Naive B cell (primary cell): ENCODE measurements at regions not wholly inside any gene's neighbourhood (a gene's known extent, or its start where the extent isn't known, plus 50 kb on each side); places are given as distances from the start of the nearest gene placed in this dataset.

ENCODE experiments used
- ATAC-seq, 2 donors: fragments of 150-1000 bp; cut with Tn5 transposase; 2 replicates each; pipeline ENCODE4 v1.10.0; 2021; ENCODE audit warnings: low read depth in 2 of 2, mild to moderate bottlenecking in 2 of 2, moderate library complexity in 2 of 2
- DNase-seq: peaks from one replicate; pipeline ENCODE4 v3.0.0; 2022
- H3K27ac Mint-ChIP-seq, 6 donors: one replicate each; pipeline ENCODE4 v1.8.0; 2020 to 2022; ENCODE audit warnings: mild to moderate bottlenecking in 6 of 6, mixed read lengths in 6 of 6, moderate library complexity in 5 of 6, inconsistent platforms in 2 of 6
- H3K27me3 Mint-ChIP-seq, 3 donors: one replicate each; pipeline ENCODE4 v1.8.0; 2021 to 2022; ENCODE audit warnings: mixed read lengths in 3 of 3, mild to moderate bottlenecking in 1 of 3
- H3K36me3 Mint-ChIP-seq, 2 donors: one replicate each; pipeline ENCODE4 v1.8.0; 2020 to 2022; ENCODE audit warnings: mixed read lengths in 2 of 2, inconsistent platforms in 1 of 2, mild to moderate bottlenecking in 1 of 2
- H3K4me1 Mint-ChIP-seq, 3 donors: one replicate each; pipeline ENCODE4 v1.8.0; 2020 to 2022; ENCODE audit warnings: mixed read lengths in 3 of 3, inconsistent platforms in 1 of 3, mild to moderate bottlenecking in 1 of 3, moderate library complexity in 1 of 3
- H3K4me3 Mint-ChIP-seq, 8 donors: one replicate each; pipeline ENCODE4 v1.8.0; 2020 to 2022; ENCODE audit warnings: mild to moderate bottlenecking in 8 of 8, mixed read lengths in 8 of 8, moderate library complexity in 8 of 8, inconsistent platforms in 2 of 8
- H3K9me3 Mint-ChIP-seq, 7 donors: one replicate each; pipeline ENCODE4 v1.8.0; 2020 to 2022; ENCODE audit warnings: mixed read lengths in 7 of 7, mild to moderate bottlenecking in 5 of 7, inconsistent platforms in 2 of 7, moderate library complexity in 1 of 7

- Mint-ChIP-seq H3K27ac (no peak overlapping the region), H3K4me1 (no peaks in the 10 kb centered on the region), H3K9me3 (no peaks in the 10 kb centered on the region), H3K27me3 (peaks cover 4 to 10% (median 9%) of the 10 kb centered on the region in 3 donors), H3K36me3 (no peaks in the 10 kb centered on the region), H3K4me3 (no peak overlapping the region)
- DNase-seq (no peak), ATAC-seq (no peak)
Observed at GRCh38 chr5:39482098-39482497, 57.3 kb upstream of the DAB2 start.

DNA sequence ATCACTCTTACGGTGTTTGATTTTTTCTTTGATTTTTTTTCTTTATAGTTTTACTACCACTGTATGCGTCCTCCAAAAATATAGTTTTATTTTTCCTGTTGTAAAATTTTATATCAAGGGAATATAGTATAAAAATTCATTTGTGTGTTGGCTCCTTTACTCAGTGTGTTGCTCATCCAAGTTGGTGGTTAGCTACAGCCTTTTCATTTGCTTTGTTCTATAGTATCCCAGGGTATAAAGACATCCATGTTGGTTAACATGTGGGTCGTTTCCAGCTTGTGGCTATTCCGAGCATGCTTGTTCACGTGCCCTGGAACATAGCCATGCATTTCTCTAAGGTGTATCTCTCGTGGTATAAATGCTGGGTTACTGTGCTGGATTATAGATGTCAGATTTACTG lies 54.8 kb upstream of the DAB2 start:
- Mint-ChIP-seq H3K9me3 (no peaks in the 10 kb centered on the region), H3K4me3 (no peak overlapping the region), H3K27me3 (peaks cover 0 to 14% (median 11%) of the 10 kb centered on the region in 3 donors), H3K27ac (no peak overlapping the region), H3K4me1 (no peaks in the 10 kb centered on the region), H3K36me3 (no peaks in the 10 kb centered on the region)
- no peak for DNase-seq
- ATAC-seq, result no peak

DNA sequence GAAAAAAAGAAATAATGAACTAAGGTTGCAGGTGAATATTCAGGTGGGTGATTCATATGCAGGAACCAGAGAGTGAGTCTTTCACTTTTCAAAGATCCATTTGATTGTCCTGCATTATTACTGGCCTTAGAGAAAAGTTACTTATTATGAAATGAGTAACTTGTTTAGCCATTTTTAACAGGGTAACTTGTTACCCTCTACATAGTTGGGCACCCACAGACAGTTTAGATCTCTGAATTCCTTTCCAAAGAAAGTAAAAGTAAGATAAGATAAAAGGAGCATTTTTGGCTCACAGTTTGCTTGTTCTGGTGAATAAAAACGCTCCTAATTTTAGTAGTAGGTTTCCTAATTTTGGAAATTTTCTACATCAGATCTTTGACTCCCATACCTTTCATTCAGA lies 54.1 kb upstream of the DAB2 start:
- no peaks in the 10 kb centered on the region for H3K9me3 Mint-ChIP-seq

DNA sequence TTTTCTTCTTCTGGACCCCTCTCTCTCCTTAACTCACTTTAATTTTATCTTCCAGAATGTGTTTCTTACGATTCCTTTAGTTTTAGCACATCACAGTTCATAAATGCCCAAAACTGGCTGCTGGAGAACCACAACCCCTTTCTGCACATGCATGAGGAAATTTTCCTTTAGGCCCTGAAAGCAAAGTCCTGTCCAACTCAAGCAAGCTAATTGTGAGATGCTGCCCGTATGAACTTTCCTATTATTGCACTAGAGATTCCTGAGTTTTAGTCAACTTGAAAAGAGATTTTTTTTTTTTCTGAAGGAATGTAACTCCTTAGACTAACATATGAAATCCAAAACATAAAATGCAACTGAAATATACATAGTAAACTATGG lies 52.1 kb upstream of the DAB2 start:
- no peak for ATAC-seq
- DNase-seq, result no peak
- no peaks in the 10 kb centered on the region for H3K4me1 Mint-ChIP-seq

More for the DNA sequence above, 54.1 kb upstream of the DAB2 start:
- Mint-ChIP-seq H3K4me1 (no peaks in the 10 kb centered on the region), H3K36me3 (no peaks in the 10 kb centered on the region), H3K27me3 (peaks cover 0 to 15% (median 14%) of the 10 kb centered on the region in 3 donors), H3K27ac (no peak overlapping the region), H3K4me3 (no peak overlapping the region)
- no peak for DNase-seq
- ATAC-seq, result no peak

GRCh38 chr5:39475881-39476842 lies 51.4 kb upstream of the DAB2 start:
- Mint-ChIP-seq H3K27ac (no peak overlapping the region), H3K4me1 (no peaks in the 10 kb centered on the region), H3K27me3 (peaks cover 0 to 15% (median 5%) of the 10 kb centered on the region in 3 donors), H3K36me3 (no peaks in the 10 kb centered on the region), H3K4me3 (no peak overlapping the region), H3K9me3 (no peaks in the 10 kb centered on the region)
- ATAC-seq, result no peak
- no peak for DNase-seq

More for the DNA sequence above, 52.1 kb upstream of the DAB2 start:
- Mint-ChIP-seq H3K27ac (no peak overlapping the region), H3K9me3 (no peaks in the 10 kb centered on the region), H3K27me3 (peaks cover 0 to 15% (median 8%) of the 10 kb centered on the region in 3 donors), H3K4me3 (no peak overlapping the region), H3K36me3 (no peaks in the 10 kb centered on the region)

DNA sequence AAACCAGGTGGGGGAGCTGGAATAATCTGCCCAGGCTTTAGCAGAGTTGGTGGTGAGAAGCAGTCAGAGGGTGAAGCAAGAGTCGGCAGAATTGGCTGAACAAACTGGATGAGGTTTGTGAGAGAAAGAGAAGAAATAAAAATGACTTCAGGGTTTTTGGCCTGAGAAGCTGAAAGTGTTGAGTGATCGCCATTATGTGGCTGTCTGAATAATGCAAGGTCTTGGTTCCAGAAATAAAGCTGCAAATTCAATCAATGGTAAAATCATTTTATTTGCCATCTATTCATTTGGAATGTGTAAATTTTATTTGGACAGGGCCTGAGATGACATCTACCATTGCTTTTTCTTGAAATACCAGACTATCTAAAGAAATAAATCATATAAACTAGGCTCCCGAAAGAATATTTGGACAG lies 50.4 kb upstream of the DAB2 start:
- Mint-ChIP-seq H3K27ac (peak overlapping the region in 1 of 6 donors; percentile 12), H3K4me1 (no peaks in the 10 kb centered on the region), H3K27me3 (peaks cover 0 to 14% (median 5%) of the 10 kb centered on the region in 3 donors), H3K9me3 (no peaks in the 10 kb centered on the region), H3K4me3 (no peak overlapping the region), H3K36me3 (no peaks in the 10 kb centered on the region)
- DNase-seq, result no peak
- ATAC-seq, result no peak
